IMR-90 (cell line): ENCODE measurements at regions not wholly inside any gene's neighbourhood (a gene's known extent, or its start where the extent isn't known, plus 50 kb on each side); places are given as distances from the start of the nearest gene placed in this dataset.

ENCODE experiments used
- ATAC-seq: fragments of 200-7000 bp; cut with Tn5 transposase; 2 replicates; pipeline ENCODE4 v1.9.1; 2020; ENCODE audit warnings: low read depth, mild to moderate bottlenecking, moderate library complexity
- BruUV-seq: library from RNA; stranded (reverse); fragments of 400-500 nt; replicated peaks from 2 replicates; lab custom pipeline; 2021; lab: Mats Ljungman, UMichigan
- CTCF ChIA-PET: fragments of 300-600 bp; formaldehyde crosslinking; extraction: SDS; loops from one replicate; lab custom pipeline; 2021; ENCODE audit warnings: antibody characterized with exemption; lab: Yijun Ruan, JAX
- POLR2A ChIA-PET: fragments of 300-600 bp; sonication (Branson Sonifier 250); formaldehyde crosslinking; loops from one replicate; lab custom pipeline; 2022; ENCODE audit warnings: antibody characterized with exemption; ENCODE audit not compliant: unreplicated experiment; lab: Charles Lee
- DNase-seq: peaks from one replicate; pipeline ENCODE4 v3.0.0; 2013
- H2AFZ ChIP-seq: replicated peaks from 2 replicates; pipeline ENCODE3; 2013; ENCODE audit warnings: low read length, mild to moderate bottlenecking; ENCODE audit not compliant: poor library complexity
- H2AK5ac ChIP-seq: 2 replicates; pipeline ENCODE4 v1.6.1; 2013; ENCODE audit warnings: low read depth, low read length, inconsistent platforms
- H2AK9ac ChIP-seq: replicated peaks from 2 replicates; pipeline ENCODE3; 2013; ENCODE audit warnings: mild to moderate bottlenecking, low read depth, low read length, moderate library complexity; ENCODE audit not compliant: poor library complexity
- H2BK120ac ChIP-seq: 2 replicates; pipeline ENCODE4 v1.6.1; 2013; ENCODE audit warnings: low read depth, low read length, inconsistent platforms
- H2BK15ac ChIP-seq: 3 replicates; pipeline ENCODE4 v1.6.1; 2013; ENCODE audit warnings: low read depth, low read length, inconsistent platforms
- H2BK20ac ChIP-seq: 2 replicates; pipeline ENCODE4 v1.6.1; 2013; ENCODE audit warnings: low read depth, mild to moderate bottlenecking, inconsistent platforms, low read length, moderate library complexity
- H2BK5ac ChIP-seq: 2 replicates; pipeline ENCODE4 v1.6.1; 2013; ENCODE audit warnings: mild to moderate bottlenecking, low read depth, low read length, inconsistent platforms; ENCODE audit not compliant: poor library complexity, severe bottlenecking
- H3K14ac ChIP-seq: replicated peaks from 2 replicates; pipeline ENCODE4 v1.6.1; 2013; ENCODE audit warnings: low read depth, low read length, inconsistent platforms
- H3K18ac ChIP-seq: 2 replicates; pipeline ENCODE4 v1.6.1; 2013; ENCODE audit warnings: low read depth, low read length, control low read depth
- H3K23ac ChIP-seq: 2 replicates; pipeline ENCODE4 v1.6.1; 2013; ENCODE audit warnings: low read depth, low read length, inconsistent platforms
- H3K27ac ChIP-seq: 2 replicates; pipeline ENCODE4 v1.5.1; 2013; ENCODE audit warnings: mild to moderate bottlenecking, control low read depth, low read length; ENCODE audit not compliant: insufficient read depth
- H3K27me3 ChIP-seq: 2 replicates; pipeline ENCODE4 v1.6.1; 2013; ENCODE audit warnings: low read length; ENCODE audit not compliant: control insufficient read depth, insufficient read depth
- H3K36me3 ChIP-seq: 2 replicates; pipeline ENCODE4 v1.6.1; 2013; ENCODE audit warnings: low read length, mixed read lengths; ENCODE audit not compliant: control insufficient read depth, insufficient read depth
- H3K4ac ChIP-seq: 2 replicates; pipeline ENCODE4 v1.6.1; 2013; ENCODE audit warnings: low read depth, low read length, inconsistent platforms
- H3K4me1 ChIP-seq: 2 replicates; pipeline ENCODE4 v1.6.1; 2013; ENCODE audit warnings: low read length, mixed read lengths; ENCODE audit not compliant: control insufficient read depth, insufficient read depth
- H3K4me2 ChIP-seq: 2 replicates; pipeline ENCODE4 v1.6.1; 2013; ENCODE audit warnings: low read depth, mild to moderate bottlenecking, control low read depth, low read length, moderate library complexity
- H3K4me3 ChIP-seq: 2 replicates; pipeline ENCODE4 v1.5.1; 2013; ENCODE audit warnings: low read depth, mild to moderate bottlenecking, control low read depth, low read length, moderate library complexity; ENCODE audit not compliant: insufficient read depth
- H3K56ac ChIP-seq: 2 replicates; pipeline ENCODE4 v1.6.1; 2013; ENCODE audit warnings: low read length, inconsistent platforms; ENCODE audit not compliant: insufficient read depth; ENCODE audit errors: extremely low read depth
- H3K79me1 ChIP-seq, 2 experiments: 2 replicates each; pipeline ENCODE4 v1.6.1; 2013; ENCODE audit warnings: low read length in 2 of 2, inconsistent platforms in 1 of 2, low read depth in 1 of 2
- H3K9ac ChIP-seq: 2 replicates; pipeline ENCODE4 v1.6.1; 2013; ENCODE audit warnings: low read depth, low read length, control low read depth
- H3K9me1 ChIP-seq: 2 replicates; pipeline ENCODE4 v1.6.1; 2013; ENCODE audit warnings: low read length, inconsistent platforms; ENCODE audit not compliant: insufficient read depth
- H3K9me3 ChIP-seq: 2 replicates; pipeline ENCODE4 v1.6.1; 2013; ENCODE audit warnings: low read length; ENCODE audit not compliant: control insufficient read depth, insufficient read depth
- H4K20me1 ChIP-seq: 2 replicates; pipeline ENCODE4 v1.6.1; 2013; ENCODE audit warnings: low read length, inconsistent platforms; ENCODE audit not compliant: insufficient read depth
- H4K5ac ChIP-seq: 2 replicates; pipeline ENCODE4 v1.6.1; 2013; ENCODE audit warnings: mild to moderate bottlenecking, low read depth, low read length, control low read depth
- H4K8ac ChIP-seq, 2 experiments: 2 replicates each; pipeline ENCODE4 v1.6.1; 2013; ENCODE audit warnings: low read depth in 2 of 2, low read length in 2 of 2, control low read depth in 1 of 2, inconsistent platforms in 1 of 2
- H4K91ac ChIP-seq: 2 replicates; pipeline ENCODE4 v1.6.1; 2013; ENCODE audit warnings: low read depth, low read length, inconsistent platforms; ENCODE audit not compliant: insufficient read depth
- BHLHE40 ChIP-seq: fragments of 150-350 bp; IDR thresholded peaks from 2 replicates; pipeline ENCODE4 v1.6.1; 2016; ENCODE audit warnings: mild to moderate bottlenecking, low read depth, low read length
- MAZ ChIP-seq: IDR thresholded peaks from 2 replicates; pipeline ENCODE4 v1.6.1; 2012; ENCODE audit warnings: low read depth, mild to moderate bottlenecking, low read length, improper control_type of control experiment, moderate library complexity, borderline replicate concordance
- WGBS, 2 experiments: methylation state at CpG; one replicate each; pipeline versions ENCODE4 v1.1.5 to v1.1.7; 2013; ENCODE audit warnings: missing lambda C conversion rate in 2 of 2; ENCODE audit not compliant: insufficient read length in 1 of 2; ENCODE audit errors: extremely low coverage in 2 of 2; 5-methylcytosine and 5-hydroxymethylcytosine counted together
- dilution Hi-C: fragments of 300-500 bp; cut with HindIII; formaldehyde crosslinking; loops from one replicate; pipeline ENCODE4 v1.14.3; 2018; ENCODE audit warnings: low sequenced_read_pairs; ENCODE audit not compliant: unreplicated experiment
- in situ Hi-C: fragments of 300-500 bp; cut with MboI; formaldehyde crosslinking; loops from 3 replicates; pipeline ENCODE4 v1.14.3; 2019; ENCODE audit warnings: low sequenced_read_pairs, inconsistent platforms, mixed read lengths
- intact Hi-C: fragments of 100-400 bp; cut with micrococcal nuclease; formaldehyde crosslinking; loops from 2 replicates; pipeline ENCODE4 v1.10.0; 2022

- TF ChIP-seq BHLHE40 (no peak), MAZ (no peak)
- Histone ChIP-seq H3K4ac (no peak overlapping the region), H2AK5ac (no peak overlapping the region), H4K20me1 (no peaks in the 10 kb centered on the region), H2BK20ac (no peak overlapping the region), H3K27me3 (no peaks in the 10 kb centered on the region), H3K18ac (no peak overlapping the region), H2BK120ac (no peak overlapping the region), H4K8ac (no peak overlapping the region), H2BK15ac (no peak overlapping the region), H3K4me2 (no peak overlapping the region), H3K36me3 (no peaks in the 10 kb centered on the region), H3K14ac (no peak overlapping the region), H3K56ac (no peak overlapping the region), H3K23ac (no peak overlapping the region), H4K91ac (no peak overlapping the region), H4K5ac (no peak overlapping the region), H2BK5ac (no peak overlapping the region), H3K9ac (no peak overlapping the region), H3K4me1 (no peaks in the 10 kb centered on the region), H3K79me1 (no peaks in the 10 kb centered on the region), H3K4me3 (no peak overlapping the region), H3K27ac (no peak overlapping the region), H3K9me3 (no peaks in the 10 kb centered on the region), H3K9me1 (no peaks in the 10 kb centered on the region), H2AFZ (no peak overlapping the region), H2AK9ac (no peak overlapping the region)
- dilution Hi-C loops (no loop called here), intact Hi-C loops (no loop called here), in situ Hi-C loops (no loop called here)
- ChIA-PET POLR2A (no interaction called here), CTCF (no interaction called here)
- no peak for ATAC-seq
- no peak for DNase-seq
- no TSS peak for BruUV-seq
- no CpG with 5 or more reads among the region's 2 CpGs for WGBS, 2 experiments
These were observed 135.7 kb downstream of the ZPLD1 start for GRCh38 chr3:102570511-102570910.
